Activated T-cell treated with anti-CD3 and anti-CD28 coated beads, Interleukin-2, amount 50 U/mL, for 4 hours (primary cell): ENCODE measurements at regions not wholly inside any gene's neighbourhood (a gene's known extent, or its start where the extent isn't known, plus 50 kb on each side); places are given as distances from the start of the nearest gene placed in this dataset.

ENCODE experiments used
- ATAC-seq, 2 donors: fragments of 200-7000 bp; cut with Tn5 transposase; one replicate each; pipeline ENCODE4 v1.10.0; 2021
- DNase-seq: peaks from one replicate; pipeline ENCODE4 v3.0.0-alpha.2; 2020
- H3K27me3 Mint-ChIP-seq: one replicate; pipeline ENCODE4 v1.8.0; 2021; ENCODE audit warnings: low read depth, mixed read lengths
- H3K36me3 Mint-ChIP-seq: one replicate; pipeline ENCODE4 v1.8.0; 2022; ENCODE audit warnings: mixed read lengths; ENCODE audit not compliant: insufficient read depth
- H3K4me1 Mint-ChIP-seq: one replicate; pipeline ENCODE4 v1.8.0; 2021; ENCODE audit warnings: low read depth, mixed read lengths
- H3K4me3 Mint-ChIP-seq: one replicate; pipeline ENCODE4 v1.8.0; 2021; ENCODE audit warnings: mild to moderate bottlenecking, moderate library complexity, mixed read lengths
- H3K9me3 Mint-ChIP-seq: one replicate; pipeline ENCODE4 v1.8.0; 2021; ENCODE audit warnings: mixed read lengths

GRCh38 chr6:27073441-27073840 lies 174.1 kb upstream of the PRSS16 start:
- no peak overlapping the region for H3K4me3 Mint-ChIP-seq
- H3K36me3 Mint-ChIP-seq: no peaks in the 10 kb centered on the region
- no peaks in the 10 kb centered on the region for H3K9me3 Mint-ChIP-seq
- DNase-seq (no peak), ATAC-seq (no peak)
- H3K4me1 Mint-ChIP-seq: peaks cover under 1% of the 10 kb centered on the region
- peaks cover 33% of the 10 kb centered on the region for H3K27me3 Mint-ChIP-seq

DNA sequence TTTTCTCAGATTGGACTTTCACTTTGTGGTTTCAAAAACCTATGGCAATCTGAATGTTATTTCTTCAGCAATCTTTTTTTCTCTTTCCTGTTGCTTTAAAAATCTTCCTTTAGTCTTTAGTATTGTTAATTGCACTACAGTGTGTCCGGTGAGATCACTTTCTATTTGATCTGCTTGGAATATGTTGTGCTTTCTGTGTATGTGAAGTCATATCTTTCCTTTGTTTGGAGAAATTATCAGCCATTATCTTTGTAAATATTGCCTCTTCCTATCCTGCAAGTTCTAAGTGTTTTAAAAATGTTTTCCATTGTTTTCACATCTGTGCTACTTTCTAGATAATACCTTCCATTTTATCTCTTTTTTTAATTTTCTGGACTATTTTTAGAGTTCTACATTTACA lies 171.4 kb upstream of the PRSS16 start:
- no peak for ATAC-seq

DNA sequence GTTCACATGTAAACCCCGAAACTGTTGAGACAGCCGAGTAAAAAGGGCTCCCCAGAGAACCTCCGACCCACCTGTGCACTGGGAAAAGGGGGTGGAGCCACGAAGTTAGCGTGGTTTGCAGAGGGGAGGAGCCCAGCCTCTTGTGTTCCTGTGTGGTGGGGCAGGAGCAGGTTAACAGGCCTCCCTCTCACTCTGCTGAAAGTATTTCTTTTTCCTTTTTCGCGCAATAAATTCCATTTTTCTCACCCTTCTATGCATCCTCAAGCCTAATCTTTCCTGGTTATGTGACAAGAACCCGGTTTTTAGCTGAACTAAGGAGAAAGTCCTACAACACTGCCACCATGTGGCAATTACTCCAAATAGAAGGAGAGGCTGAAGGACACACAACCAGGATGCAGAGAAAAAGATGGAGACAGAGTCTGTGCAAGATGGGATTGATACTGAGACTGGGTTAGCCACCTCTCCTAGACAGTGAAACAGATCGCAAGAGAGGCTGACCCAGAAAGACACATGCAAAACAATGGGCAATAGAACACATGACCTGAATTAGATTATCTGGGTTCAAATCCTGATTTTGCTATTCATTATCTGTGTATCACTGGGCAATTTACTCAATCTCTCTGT lies 168.7 kb upstream of the PRSS16 start:
- peaks cover 43% of the 10 kb centered on the region for H3K27me3 Mint-ChIP-seq

More for the DNA sequence above, 171.4 kb upstream of the PRSS16 start:
- Mint-ChIP-seq H3K4me3 (no peak overlapping the region), H3K27me3 (peaks cover 28% of the 10 kb centered on the region), H3K36me3 (no peaks in the 10 kb centered on the region), H3K4me1 (peaks cover 2% of the 10 kb centered on the region), H3K9me3 (no peaks in the 10 kb centered on the region)
- no peak for DNase-seq

GRCh38 chr6:27081188-27081587 lies 166.3 kb upstream of the PRSS16 start:
- H3K4me1 Mint-ChIP-seq: peaks cover 2% of the 10 kb centered on the region
- H3K4me3 Mint-ChIP-seq: no peak overlapping the region
- DNase-seq (no peak), ATAC-seq (no peak)
- H3K36me3 Mint-ChIP-seq: no peaks in the 10 kb centered on the region
- peaks cover 43% of the 10 kb centered on the region for H3K27me3 Mint-ChIP-seq
- no peaks in the 10 kb centered on the region for H3K9me3 Mint-ChIP-seq

More for the DNA sequence above, 168.7 kb upstream of the PRSS16 start:
- H3K4me3 Mint-ChIP-seq: peak overlapping the region; percentile 73
- peak; percentile 14 for DNase-seq
- H3K9me3 Mint-ChIP-seq: no peaks in the 10 kb centered on the region
- H3K4me1 Mint-ChIP-seq: peaks cover 2% of the 10 kb centered on the region
- peak; percentile 82 to 84 for ATAC-seq
- H3K36me3 Mint-ChIP-seq: no peaks in the 10 kb centered on the region

DNA sequence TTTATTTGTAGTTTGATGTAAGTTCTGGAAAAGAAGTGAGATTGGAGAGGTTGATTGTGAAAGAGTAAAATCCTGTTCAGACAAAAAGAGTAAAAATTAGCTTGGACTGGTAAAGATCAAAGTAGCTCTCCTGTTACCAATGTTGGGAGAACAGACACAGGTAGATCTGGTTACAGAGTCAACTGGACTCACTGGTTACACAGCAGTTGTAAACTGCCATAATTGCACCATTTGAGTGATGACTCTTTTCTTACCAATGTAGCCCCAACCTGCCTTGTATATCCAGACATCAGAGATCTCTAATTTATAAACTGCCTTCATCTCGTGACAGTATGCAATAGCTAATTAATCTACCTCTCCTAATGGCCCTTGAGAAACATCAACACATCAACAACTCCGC lies 165.6 kb upstream of the PRSS16 start:
- H3K4me3 Mint-ChIP-seq: no peak overlapping the region
- no peaks in the 10 kb centered on the region for H3K36me3 Mint-ChIP-seq
- ATAC-seq (no peak), DNase-seq (no peak)
- H3K4me1 Mint-ChIP-seq: peaks cover 2% of the 10 kb centered on the region
- H3K27me3 Mint-ChIP-seq: peaks cover 40% of the 10 kb centered on the region
- no peaks in the 10 kb centered on the region for H3K9me3 Mint-ChIP-seq

- Mint-ChIP-seq H3K27me3 (peaks cover 61% of the 10 kb centered on the region), H3K4me1 (peaks cover 6% of the 10 kb centered on the region), H3K9me3 (no peaks in the 10 kb centered on the region), H3K36me3 (no peaks in the 10 kb centered on the region), H3K4me3 (no peak overlapping the region)
- no peak for ATAC-seq
- DNase-seq: no peak
Measured at GRCh38 chr6:27088068-27088467, 159.4 kb upstream of the PRSS16 start.

- Mint-ChIP-seq H3K27me3 (peaks cover 76% of the 10 kb centered on the region), H3K4me1 (peaks cover 11% of the 10 kb centered on the region), H3K9me3 (no peaks in the 10 kb centered on the region), H3K4me3 (peak overlapping the region; percentile 55), H3K36me3 (no peaks in the 10 kb centered on the region)
- peak; percentile 84 to 92 for ATAC-seq
- DNase-seq: no peak
Measured at GRCh38 chr6:27091661-27092315, 155.7 kb upstream of the PRSS16 start.

DNA sequence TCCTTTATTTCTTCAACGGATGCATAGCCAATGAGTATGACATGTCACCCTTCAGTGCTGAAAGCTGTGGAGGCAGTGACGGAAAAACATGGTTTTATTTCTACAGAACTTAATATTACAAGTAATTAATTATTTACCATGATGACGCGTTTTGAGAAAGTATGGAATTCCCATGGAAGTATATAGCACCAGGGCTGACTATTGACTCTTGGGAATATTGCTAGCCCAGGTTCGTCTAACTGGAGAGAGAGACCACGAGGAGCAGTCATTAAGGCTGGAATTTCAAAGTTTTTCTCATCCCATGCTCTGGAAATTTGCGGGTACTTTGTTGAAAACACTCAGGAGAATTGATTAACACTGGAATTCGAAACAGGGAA lies 155.2 kb upstream of the PRSS16 start:
- peak overlapping the region; percentile 55 for H3K4me3 Mint-ChIP-seq
- peaks cover 77% of the 10 kb centered on the region for H3K27me3 Mint-ChIP-seq
- ATAC-seq (no peak), DNase-seq (no peak)
- H3K4me1 Mint-ChIP-seq: peaks cover 16% of the 10 kb centered on the region
- no peaks in the 10 kb centered on the region for H3K9me3 Mint-ChIP-seq
- no peaks in the 10 kb centered on the region for H3K36me3 Mint-ChIP-seq

DNA sequence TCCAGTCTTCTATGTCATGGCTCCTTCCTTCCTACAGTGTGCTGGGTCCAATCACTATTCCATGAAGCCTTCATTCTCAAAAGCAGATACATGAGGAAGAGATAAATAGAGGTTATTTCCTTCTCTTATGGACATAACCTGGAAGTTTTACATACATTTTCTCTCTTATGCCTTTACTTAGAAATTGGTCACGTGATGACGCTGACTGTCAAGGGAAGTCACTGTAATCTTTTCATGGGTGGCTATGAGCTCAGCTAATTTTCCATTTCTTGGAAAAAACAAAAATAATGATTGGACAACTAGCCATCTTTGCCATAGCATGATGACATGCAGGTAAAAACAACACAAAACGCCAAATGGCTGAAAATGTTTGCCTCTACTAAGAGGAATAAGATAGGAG lies 151.6 kb upstream of the PRSS16 start:
- Mint-ChIP-seq H3K27me3 (peaks cover 67% of the 10 kb centered on the region), H3K36me3 (no peaks in the 10 kb centered on the region), H3K9me3 (no peaks in the 10 kb centered on the region), H3K4me3 (no peak overlapping the region), H3K4me1 (peaks cover 18% of the 10 kb centered on the region)
- ATAC-seq (no peak), DNase-seq (no peak)

DNA sequence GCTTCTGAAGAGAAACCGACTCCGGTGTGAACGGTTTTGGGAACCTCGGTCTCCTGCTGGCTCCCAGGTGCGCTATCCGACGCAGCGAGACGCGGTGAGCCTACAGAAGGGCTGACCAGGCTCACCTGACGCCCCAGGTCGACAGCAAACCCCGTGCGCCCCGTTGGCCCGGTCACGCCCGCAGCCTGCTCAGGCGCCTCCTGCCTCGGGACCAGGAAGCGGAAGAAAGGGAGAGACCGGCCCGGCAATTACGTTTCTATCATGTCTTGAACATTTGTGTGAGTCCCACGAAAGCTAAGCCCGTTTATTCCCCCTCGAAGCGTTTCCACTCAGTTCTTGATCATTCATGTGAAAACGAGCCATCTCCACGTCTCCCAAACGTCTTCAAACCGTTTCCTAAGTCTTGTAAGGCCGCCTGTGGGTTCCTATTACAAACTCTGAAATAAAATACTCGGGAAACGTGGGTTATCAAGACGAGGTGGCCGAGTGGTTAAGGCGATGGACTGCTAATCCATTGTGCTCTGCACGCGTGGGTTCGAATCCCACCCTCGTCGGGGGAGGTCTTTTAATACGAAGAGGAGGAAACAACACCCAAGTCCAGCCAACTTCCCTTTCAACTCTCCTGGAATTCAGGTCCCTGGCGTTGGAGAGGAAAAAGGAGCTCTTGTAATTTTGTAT lies 150.5 kb upstream of the PRSS16 start:
- ATAC-seq: peak; percentile 57 to 63
- Mint-ChIP-seq H3K4me1 (peaks cover 14% of the 10 kb centered on the region), H3K9me3 (no peaks in the 10 kb centered on the region), H3K27me3 (peaks cover 61% of the 10 kb centered on the region), H3K36me3 (no peaks in the 10 kb centered on the region), H3K4me3 (peak overlapping the region; percentile 74)
- no peak for DNase-seq

- peaks cover 12% of the 10 kb centered on the region for H3K4me1 Mint-ChIP-seq
- ATAC-seq: no peak
- H3K9me3 Mint-ChIP-seq: no peaks in the 10 kb centered on the region
- no peak for DNase-seq
- H3K36me3 Mint-ChIP-seq: no peaks in the 10 kb centered on the region
- no peak overlapping the region for H3K4me3 Mint-ChIP-seq
- peaks cover 50% of the 10 kb centered on the region for H3K27me3 Mint-ChIP-seq
Measured at GRCh38 chr6:27098956-27099355, 148.5 kb upstream of the PRSS16 start.

DNA sequence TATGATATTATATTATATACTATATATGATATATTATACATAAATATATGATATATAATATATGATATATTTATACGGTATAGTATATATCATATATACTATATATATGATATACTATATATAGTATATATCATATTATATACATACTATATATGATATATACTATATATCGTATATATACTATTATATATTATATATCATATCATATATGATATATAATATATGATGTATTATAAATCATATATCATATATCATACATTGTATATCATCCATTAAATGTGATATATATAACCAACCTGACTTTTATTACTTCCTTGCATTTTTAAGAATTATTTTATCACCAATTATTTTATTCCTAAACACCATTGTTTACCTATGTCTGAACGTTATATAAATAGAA lies 146.6 kb upstream of the PRSS16 start:
- Mint-ChIP-seq H3K9me3 (no peaks in the 10 kb centered on the region), H3K4me1 (peaks cover 12% of the 10 kb centered on the region), H3K4me3 (no peak overlapping the region), H3K36me3 (no peaks in the 10 kb centered on the region), H3K27me3 (peaks cover 39% of the 10 kb centered on the region)
- DNase-seq: no peak
- ATAC-seq: no peak

GRCh38 chr6:27101824-27102223 lies 145.7 kb upstream of the PRSS16 start:
- DNase-seq: no peak
- H3K27me3 Mint-ChIP-seq: peaks cover 32% of the 10 kb centered on the region
- H3K4me1 Mint-ChIP-seq: peaks cover 7% of the 10 kb centered on the region
- no peak for ATAC-seq
- H3K4me3 Mint-ChIP-seq: no peak overlapping the region
- no peaks in the 10 kb centered on the region for H3K36me3 Mint-ChIP-seq
- H3K9me3 Mint-ChIP-seq: no peaks in the 10 kb centered on the region

DNA sequence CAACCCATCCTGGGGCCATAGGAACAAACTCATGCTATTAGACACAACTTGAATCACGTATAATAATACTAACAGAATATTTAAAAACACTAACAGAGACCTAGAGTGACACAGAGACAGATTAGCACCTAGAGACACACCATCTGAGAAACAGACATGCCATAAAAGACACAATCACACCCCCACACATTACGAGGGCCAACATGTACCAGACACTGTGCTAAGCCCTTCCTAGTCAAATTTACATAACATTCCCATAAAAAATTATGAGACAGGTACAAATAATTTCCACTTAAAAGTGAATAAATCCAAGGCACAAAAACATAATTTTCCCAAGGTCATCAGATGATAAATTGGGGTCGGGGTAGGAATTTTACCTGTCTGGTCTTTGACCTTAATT lies 141.1 kb upstream of the PRSS16 start:
- H3K27me3 Mint-ChIP-seq: peaks cover 24% of the 10 kb centered on the region
- DNase-seq: no peak

DNA sequence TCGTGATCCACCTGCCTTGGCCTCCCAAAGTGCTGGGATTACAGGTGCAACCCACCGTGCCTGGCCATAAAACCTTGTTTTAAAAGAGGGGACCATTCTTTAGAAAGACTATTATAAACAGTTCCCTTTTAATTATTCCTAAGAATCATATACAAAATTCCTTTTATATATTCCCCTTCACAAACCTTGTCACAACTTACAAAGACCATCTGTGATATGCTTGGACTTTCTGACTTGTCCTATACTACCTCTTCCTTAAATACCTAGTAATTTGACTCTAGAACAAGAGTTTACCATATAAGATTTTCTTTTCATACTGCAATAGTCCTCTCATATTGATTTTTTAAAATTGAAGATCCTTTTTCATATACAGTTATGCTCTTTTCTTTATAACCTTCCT lies 135.8 kb upstream of the PRSS16 start:
- Mint-ChIP-seq H3K36me3 (peaks cover 3% of the 10 kb centered on the region), H3K4me1 (no peaks in the 10 kb centered on the region), H3K4me3 (no peak overlapping the region), H3K27me3 (peaks cover 33% of the 10 kb centered on the region), H3K9me3 (peaks cover 6% of the 10 kb centered on the region)
- DNase-seq (no peak), ATAC-seq (no peak)

More for the DNA sequence above, 141.1 kb upstream of the PRSS16 start:
- Mint-ChIP-seq H3K4me1 (no peaks in the 10 kb centered on the region), H3K9me3 (no peaks in the 10 kb centered on the region), H3K4me3 (no peak overlapping the region), H3K36me3 (no peaks in the 10 kb centered on the region)
- ATAC-seq: no peak
